ENCODE measurements at regions not wholly inside any gene's neighbourhood (a gene's known extent, or its start where the extent isn't known, plus 50 kb on each side); places are given as distances from the start of the nearest gene placed in this dataset.

DNA sequence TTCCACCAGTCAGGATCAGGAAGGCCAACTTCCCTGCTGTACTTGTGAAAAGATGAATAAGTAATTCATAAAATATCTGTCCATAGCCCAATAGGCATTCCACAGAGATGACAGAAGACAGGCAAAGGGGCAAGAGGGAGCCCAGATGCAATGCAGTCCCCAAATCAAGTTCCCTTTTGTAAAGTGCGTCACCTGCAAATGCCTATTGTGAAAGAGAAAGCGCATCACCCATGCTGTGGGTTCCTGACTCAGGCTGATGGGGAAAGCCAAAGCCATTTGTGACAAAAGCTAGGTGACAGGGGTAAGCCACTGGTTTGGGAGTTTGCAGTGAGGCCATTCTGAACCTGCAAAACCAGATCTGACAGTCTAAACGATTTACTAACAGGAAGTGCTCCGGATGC is 157.5 kb upstream of the ZNF536 start (continued):
- no peak for TF ChIP-seq SIRT6 (IDR thresholded peaks at IDR 0.05; ENCODE audit: low read length)
- no peak for TF ChIP-seq TEAD4 (IDR thresholded peaks at IDR 0.05; ENCODE audit: low read depth, low read length)
- TF ChIP-seq CREB1 (IDR thresholded peaks at IDR 0.05), result no peak
- TF ChIP-seq RXRA (IDR thresholded peaks at IDR 0.05; ENCODE audit: insufficient read depth, low read depth, low read length), result no peak
- no peak for TF ChIP-seq POLR2A (IDR thresholded peaks at IDR 0.05; ENCODE audit: control extremely low read depth in 1 of 2, low read depth in 2 of 2, low read length in 2 of 2)
- no peak for TF ChIP-seq SRF (IDR thresholded peaks at IDR 0.05; ENCODE audit: low read depth, low read length)
- TF ChIP-seq EP300 (IDR thresholded peaks at IDR 0.05; ENCODE audit: borderline replicate concordance in 1 of 2, low read depth in 2 of 2, low read length in 2 of 2), result no peak

Measured in H1 (cell line).